ENCODE measurements at regions not wholly inside any gene's neighbourhood (a gene's known extent, or its start where the extent isn't known, plus 50 kb on each side); places are given as distances from the start of the nearest gene placed in this dataset.

- TF ChIP-seq POLR2A (IDR thresholded peaks at IDR 0.05) (no peak), CTCF (IDR thresholded peaks at IDR 0.05 in 4 of 5, conservative IDR thresholded peaks at IDR 0.05 in 1 of 5) (no peak)
These were observed 135.9 kb upstream of the NSMCE3 start for GRCh38 chr15:29405564-29405963.
